ENCODE measurements at regions not wholly inside any gene's neighbourhood (a gene's known extent, or its start where the extent isn't known, plus 50 kb on each side); places are given as distances from the start of the nearest gene placed in this dataset.

DNA sequence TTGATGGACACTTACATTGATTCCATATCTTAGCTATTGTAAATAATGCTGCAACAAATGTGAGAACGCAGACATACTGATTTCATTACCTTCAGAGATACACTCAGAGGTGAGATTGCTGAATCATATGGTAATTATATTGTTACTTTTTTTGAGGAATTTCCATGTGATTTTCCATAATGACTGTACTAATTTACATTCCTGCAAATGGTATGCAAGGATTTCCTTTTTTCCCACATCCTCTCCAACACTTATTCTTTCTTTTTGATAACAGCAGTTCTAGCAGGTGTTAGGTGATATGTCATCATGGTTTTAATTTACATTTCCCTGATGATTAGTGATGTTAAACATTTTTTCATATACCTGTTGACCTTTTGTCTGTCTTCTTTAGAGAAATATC is 207.7 kb downstream of the C11orf87 start:
- Histone ChIP-seq H3K4me1 (ENCODE audit: insufficient read depth, low read length) (no peaks in the 10 kb centered on the region), H3K27me3 (ENCODE audit: control insufficient read depth in 1 of 2, insufficient read depth in 2 of 2, low read length in 2 of 2) (no peaks in the 10 kb centered on the region), H3K9me3 (ENCODE audit: control insufficient read depth in 1 of 2, insufficient read depth in 1 of 2, low read length in 2 of 2) (peaks cover 0 to under 1% of the 10 kb centered on the region in 2 experiments), H3K36me3 (ENCODE audit: insufficient read depth, low read length) (no peaks in the 10 kb centered on the region), H3K27ac (ENCODE audit: low read depth in 1 of 2, low read length in 2 of 2) (no peak overlapping the region), H3K4me3 (ENCODE audit: low read length) (no peak overlapping the region)
- intact Hi-C loops (cut with DNase I, micrococcal nuclease), result no loop called here
- Mint-ChIP-seq H3K36me3 (ENCODE audit: low read depth) (no peaks in the 10 kb centered on the region), H3K27ac (no peak overlapping the region), H3K4me3 (no peak overlapping the region), H3K9me3 (peaks cover 12% of the 10 kb centered on the region), H3K4me1 (ENCODE audit: low read depth) (no peaks in the 10 kb centered on the region), H3K27me3 (no peaks in the 10 kb centered on the region)
- ChIA-PET POLR2A (no interaction called here), CTCF (no interaction called here)
- DNase-seq (no peak), ATAC-seq (ENCODE audit: poor library complexity) (no peak)
- TF ChIP-seq, protein P1, sequence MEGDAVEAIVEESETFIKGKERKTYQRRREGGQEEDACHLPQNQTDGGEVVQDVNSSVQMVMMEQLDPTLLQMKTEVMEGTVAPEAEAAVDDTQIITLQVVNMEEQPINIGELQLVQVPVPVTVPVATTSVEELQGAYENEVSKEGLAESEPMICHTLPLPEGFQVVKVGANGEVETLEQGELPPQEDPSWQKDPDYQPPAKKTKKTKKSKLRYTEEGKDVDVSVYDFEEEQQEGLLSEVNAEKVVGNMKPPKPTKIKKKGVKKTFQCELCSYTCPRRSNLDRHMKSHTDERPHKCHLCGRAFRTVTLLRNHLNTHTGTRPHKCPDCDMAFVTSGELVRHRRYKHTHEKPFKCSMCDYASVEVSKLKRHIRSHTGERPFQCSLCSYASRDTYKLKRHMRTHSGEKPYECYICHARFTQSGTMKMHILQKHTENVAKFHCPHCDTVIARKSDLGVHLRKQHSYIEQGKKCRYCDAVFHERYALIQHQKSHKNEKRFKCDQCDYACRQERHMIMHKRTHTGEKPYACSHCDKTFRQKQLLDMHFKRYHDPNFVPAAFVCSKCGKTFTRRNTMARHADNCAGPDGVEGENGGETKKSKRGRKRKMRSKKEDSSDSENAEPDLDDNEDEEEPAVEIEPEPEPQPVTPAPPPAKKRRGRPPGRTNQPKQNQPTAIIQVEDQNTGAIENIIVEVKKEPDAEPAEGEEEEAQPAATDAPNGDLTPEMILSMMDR (IDR thresholded peaks at IDR 0.05), result no peak

GRCh38 chr11:109641549-109641948 is 219.6 kb downstream of the C11orf87 start:
- H3K36me3 Mint-ChIP-seq (ENCODE audit: low read depth), result no peaks in the 10 kb centered on the region
- H3K4me1 ChIP-seq (ENCODE audit: insufficient read depth, low read length), result no peaks in the 10 kb centered on the region
- intact Hi-C loops (cut with DNase I, micrococcal nuclease), result no loop called here
- H3K27me3 ChIP-seq (ENCODE audit: control insufficient read depth in 1 of 2, insufficient read depth in 2 of 2, low read length in 2 of 2), result no peaks in the 10 kb centered on the region
- H3K36me3 ChIP-seq (ENCODE audit: insufficient read depth, low read length), result no peaks in the 10 kb centered on the region
- H3K27me3 Mint-ChIP-seq, result no peaks in the 10 kb centered on the region
- ChIA-PET CTCF (no interaction called here), POLR2A (no interaction called here)
- H3K4me3 Mint-ChIP-seq, result no peak overlapping the region
- no peak overlapping the region for H3K4me3 ChIP-seq (ENCODE audit: low read length)
- H3K27ac ChIP-seq (ENCODE audit: low read depth in 1 of 2, low read length in 2 of 2), result no peak overlapping the region
- ATAC-seq (ENCODE audit: poor library complexity) (no peak), DNase-seq (no peak)
- H3K9me3 Mint-ChIP-seq, result peaks cover 5% of the 10 kb centered on the region
- H3K9me3 ChIP-seq (ENCODE audit: control insufficient read depth in 1 of 2, insufficient read depth in 1 of 2, low read length in 2 of 2), result no peaks in the 10 kb centered on the region
- no peak overlapping the region for H3K27ac Mint-ChIP-seq
- TF ChIP-seq, protein P1 (IDR thresholded peaks at IDR 0.05), result no peak
- no peaks in the 10 kb centered on the region for H3K4me1 Mint-ChIP-seq (ENCODE audit: low read depth)

DNA sequence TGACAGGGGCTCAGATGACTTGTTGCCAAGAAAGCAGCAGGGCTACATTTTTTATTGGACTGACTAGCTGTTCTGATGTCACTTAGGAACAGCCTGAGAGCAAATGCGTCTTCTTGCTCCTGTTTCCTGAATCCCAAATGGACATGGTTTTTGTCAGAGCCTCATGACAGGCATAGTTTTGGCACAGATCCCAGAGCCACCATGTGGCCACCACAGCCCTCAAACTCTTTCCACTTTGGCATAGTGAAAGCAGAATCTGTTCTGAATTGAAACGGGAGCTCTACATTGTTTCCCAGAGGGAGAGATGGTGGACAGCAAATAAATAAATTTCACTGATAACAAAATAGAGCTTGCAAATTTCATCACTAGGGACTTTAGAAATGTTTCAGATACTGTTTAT is 222.2 kb downstream of the C11orf87 start:
- H3K4me1 Mint-ChIP-seq (ENCODE audit: low read depth), result no peaks in the 10 kb centered on the region
- CTCF ChIA-PET, result no interaction called here
- Histone ChIP-seq H3K9me3 (ENCODE audit: control insufficient read depth in 1 of 2, insufficient read depth in 1 of 2, low read length in 2 of 2) (no peaks in the 10 kb centered on the region), H3K4me3 (ENCODE audit: low read length) (no peak overlapping the region), H3K27ac (ENCODE audit: low read depth in 1 of 2, low read length in 2 of 2) (no peak overlapping the region), H3K27me3 (ENCODE audit: control insufficient read depth in 1 of 2, insufficient read depth in 2 of 2, low read length in 2 of 2) (no peaks in the 10 kb centered on the region), H3K36me3 (ENCODE audit: insufficient read depth, low read length) (no peaks in the 10 kb centered on the region), H3K4me1 (ENCODE audit: insufficient read depth, low read length) (no peaks in the 10 kb centered on the region)
- DNase-seq (no peak), ATAC-seq (ENCODE audit: poor library complexity) (no peak)
- H3K9me3 Mint-ChIP-seq, result peaks cover 3% of the 10 kb centered on the region
- H3K27ac Mint-ChIP-seq, result no peak overlapping the region
- no peak overlapping the region for H3K4me3 Mint-ChIP-seq
- intact Hi-C loops (cut with DNase I, micrococcal nuclease), result no loop called here
- POLR2A ChIA-PET, result no interaction called here
- no peaks in the 10 kb centered on the region for H3K27me3 Mint-ChIP-seq
- TF ChIP-seq, protein P1 (IDR thresholded peaks at IDR 0.05), result no peak
- no peaks in the 10 kb centered on the region for H3K36me3 Mint-ChIP-seq (ENCODE audit: low read depth)
